HG02642 (cell line): ENCODE measurements at regions not wholly inside any gene's neighbourhood (a gene's known extent, or its start where the extent isn't known, plus 50 kb on each side); places are given as distances from the start of the nearest gene placed in this dataset.

ENCODE experiments used
- ATAC-seq: cut with Tn5 transposase; IDR thresholded peaks from one replicate; pipeline ENCODE4 v1.9.1; 2021; ENCODE audit warnings: mild to moderate bottlenecking; ENCODE audit not compliant: unreplicated experiment, poor library complexity

DNA sequence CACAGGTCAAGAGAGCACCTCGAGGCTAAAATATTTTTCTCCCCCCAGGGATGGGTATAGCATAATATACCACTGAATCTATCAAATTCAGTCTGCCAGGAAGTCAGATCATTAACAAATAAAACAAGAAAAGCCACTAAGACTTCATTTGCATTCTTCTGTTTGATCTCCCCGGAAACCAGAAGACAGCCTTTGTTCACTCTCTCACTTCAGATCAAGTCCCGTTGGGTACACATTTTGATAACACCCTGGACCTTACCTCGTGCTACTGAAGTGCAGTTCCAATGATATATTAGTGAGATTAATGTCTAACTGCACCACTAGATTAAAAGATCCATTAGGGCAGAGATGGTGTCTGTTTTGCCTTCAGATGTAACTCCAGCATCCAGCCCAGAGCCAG is 157.7 kb upstream of the B3GAT2 start:
- ATAC-seq = no peak

DNA sequence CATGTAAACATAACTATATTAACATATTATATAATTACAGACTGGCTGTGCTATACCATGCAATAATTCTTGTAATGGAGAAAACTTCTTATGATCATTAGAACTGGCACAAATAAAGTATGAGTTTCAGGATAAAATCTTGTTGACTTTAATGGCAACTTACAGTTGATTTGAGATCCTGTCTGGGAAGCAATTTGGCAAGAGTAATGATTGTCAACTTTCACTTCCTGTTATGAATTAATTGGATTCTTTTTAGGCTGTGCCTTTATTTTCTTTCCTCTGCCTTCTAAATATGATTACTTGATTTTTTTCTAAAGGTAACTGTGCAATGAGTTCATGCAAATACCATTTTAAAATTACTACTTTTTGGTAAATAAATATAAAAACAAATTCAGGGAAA is 158.1 kb upstream of the B3GAT2 start:
- no peak for ATAC-seq

DNA sequence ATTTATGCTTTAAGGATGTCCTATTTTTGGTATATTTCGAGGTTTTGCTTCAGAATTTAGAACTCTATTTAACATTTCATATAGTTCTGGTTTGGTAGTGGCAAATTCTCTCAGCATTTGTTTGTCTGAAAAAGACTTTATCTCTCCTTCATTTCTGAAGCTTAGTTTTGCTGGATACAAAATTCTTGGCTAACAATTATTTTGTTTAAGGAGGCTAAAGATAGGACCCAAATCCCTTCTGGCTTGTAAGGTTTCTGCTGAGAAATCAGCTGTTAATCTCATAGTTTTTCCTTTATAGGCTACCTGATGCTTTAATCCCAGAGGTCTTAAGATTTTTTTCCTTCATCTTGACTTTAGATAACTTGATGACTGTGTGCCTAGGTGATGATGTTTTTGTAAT is 162.7 kb upstream of the B3GAT2 start:
- ATAC-seq = no peak

DNA sequence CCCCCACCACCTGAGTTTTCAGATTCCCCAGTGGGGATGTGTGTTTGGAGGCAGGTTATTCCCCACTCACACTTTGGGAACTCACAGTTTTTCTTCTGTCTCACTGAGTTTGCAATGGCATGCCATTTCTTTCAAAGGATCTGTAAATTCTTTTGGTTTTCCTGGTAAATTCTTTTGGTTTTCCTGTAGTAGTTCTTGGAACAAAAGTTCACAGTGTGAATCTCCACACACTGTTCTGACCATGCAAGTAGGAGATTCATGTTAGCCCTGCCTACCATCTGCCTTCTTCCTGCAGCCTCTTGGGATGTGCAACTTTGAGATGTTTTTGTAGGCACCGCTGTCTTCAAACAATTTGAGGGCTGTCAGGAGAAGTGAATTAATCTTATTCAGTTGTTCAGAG is 165.6 kb upstream of the OGFRL1 start:
- ATAC-seq = no peak

DNA sequence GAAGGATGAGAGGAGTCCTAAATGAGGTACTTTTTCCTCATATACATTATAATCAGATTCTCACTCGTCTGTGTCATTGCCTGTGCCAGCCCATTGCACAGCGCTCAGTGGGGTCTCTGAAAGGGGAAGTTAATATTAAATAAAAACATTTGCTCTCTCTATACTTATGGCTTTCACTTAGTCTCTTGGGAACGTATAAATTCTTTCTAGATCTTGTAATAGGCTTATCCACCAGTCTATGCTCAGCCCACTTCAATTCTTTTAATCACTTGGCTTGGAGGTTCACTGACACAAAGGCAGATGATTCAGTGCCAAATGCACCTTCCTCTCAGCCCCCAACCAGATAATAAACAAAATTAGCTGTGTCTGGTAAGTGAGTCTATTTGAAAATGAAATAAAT is 164.3 kb upstream of the OGFRL1 start:
- no peak for ATAC-seq

DNA sequence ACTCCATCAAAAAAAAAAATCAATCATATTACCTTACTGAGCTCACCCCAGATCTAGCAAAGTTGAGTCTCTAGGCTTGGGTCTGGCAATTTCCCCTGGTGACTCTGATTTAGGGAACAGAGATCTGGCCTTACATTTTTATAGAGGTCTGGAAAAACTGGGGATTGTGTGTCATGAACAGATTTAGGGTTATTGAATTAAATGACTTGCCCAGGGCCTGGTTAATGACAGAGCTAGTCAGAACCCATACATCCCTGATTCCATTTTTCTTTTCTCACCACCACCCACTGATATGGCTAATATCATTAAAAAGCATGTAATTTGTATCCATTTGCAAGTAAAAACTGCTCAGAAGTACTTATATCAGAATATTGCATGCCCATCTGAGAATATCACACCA is 163.4 kb upstream of the OGFRL1 start:
- no peak for ATAC-seq

DNA sequence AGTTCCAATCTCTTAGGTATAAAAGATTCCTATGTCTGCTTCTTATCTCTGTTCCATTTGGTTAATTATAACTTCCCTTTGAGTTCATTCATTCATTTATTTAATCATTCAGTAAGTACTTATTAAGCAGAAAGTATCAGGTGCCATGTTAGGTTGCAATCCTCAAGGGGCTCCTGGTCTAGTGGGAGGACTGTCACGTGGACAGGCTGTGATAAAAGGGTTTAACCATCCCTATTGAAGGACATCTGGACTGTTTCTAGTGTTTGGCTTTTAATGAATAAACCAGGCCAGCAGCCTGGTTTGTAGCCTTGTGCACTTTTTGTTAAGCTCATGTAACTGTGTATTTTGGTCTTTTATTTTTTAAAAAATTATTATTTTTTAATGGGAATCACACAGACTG is 162.1 kb upstream of the OGFRL1 start:
- no peak for ATAC-seq

DNA sequence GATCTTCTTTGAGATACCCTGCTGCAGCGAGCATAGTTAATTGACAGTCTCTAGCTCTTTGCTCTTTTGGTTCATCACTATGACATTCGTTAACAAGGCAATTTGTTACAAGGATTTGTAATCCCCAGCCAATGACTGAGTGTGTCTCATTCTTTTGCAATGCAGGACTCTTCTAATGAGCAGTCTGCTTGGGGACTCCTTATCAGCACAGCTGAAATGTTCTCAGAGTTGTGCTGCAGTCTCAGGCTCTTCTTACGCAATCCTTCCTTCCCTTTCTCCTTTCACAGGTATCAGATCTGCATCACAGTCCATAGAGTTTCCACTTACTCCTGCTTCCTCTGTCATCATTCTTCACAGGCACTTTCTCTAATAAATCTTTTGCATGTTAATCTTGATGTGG is 161.2 kb upstream of the OGFRL1 start:
- no peak for ATAC-seq

DNA sequence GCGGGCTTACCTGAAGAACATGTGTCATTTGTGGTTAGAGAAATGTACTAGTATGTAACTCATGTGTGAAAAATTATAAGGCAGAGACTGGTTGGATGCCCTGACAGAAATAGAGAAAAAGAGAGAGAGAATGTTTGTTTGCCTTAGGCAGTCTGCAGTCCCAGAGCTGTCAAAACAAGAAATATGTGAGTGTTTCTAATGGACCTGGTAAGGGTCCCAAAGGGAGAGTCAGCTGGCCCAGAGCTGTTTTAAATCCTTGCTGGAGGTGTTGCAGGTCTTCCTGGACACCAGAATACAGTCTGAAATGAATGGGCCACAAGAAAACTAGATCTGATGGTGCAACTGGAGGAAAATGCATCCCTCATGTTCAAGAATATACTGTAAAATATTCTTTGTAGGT is 158.3 kb upstream of the OGFRL1 start:
- ATAC-seq = no peak

DNA sequence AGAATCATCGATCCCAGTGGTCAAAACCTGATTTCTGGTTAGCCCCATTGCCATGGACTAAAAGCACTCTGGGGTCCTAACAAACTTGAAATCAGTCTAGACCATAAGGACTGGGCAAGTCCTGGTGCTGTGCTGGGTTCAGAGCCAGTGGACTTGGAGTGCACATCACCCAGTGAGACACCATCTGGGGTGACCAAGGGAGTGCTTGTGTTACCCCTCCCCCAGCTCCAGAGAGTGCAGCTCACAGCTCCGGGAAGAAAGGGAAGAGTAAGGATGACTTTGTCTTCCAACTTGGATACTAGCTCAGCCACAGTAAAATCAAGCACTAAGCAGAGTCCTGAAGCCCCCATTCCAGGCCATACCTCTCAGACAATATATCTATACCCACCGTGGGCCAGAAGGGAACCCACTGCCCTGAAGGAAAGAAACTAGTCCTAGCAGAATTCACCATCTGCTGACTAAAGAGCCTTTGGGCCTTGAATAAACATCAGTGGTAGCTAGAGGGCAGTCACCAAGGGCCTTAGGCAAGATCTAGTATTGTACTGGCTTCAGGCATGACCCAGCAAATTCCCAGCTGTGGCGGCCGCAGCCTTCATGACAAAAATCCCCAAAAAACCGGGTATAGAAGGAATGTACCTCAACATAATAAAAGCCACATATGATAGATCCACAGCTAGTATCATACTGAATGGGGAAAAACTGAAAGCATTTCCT is 153.5 kb upstream of the OGFRL1 start:
- ATAC-seq = no peak

DNA sequence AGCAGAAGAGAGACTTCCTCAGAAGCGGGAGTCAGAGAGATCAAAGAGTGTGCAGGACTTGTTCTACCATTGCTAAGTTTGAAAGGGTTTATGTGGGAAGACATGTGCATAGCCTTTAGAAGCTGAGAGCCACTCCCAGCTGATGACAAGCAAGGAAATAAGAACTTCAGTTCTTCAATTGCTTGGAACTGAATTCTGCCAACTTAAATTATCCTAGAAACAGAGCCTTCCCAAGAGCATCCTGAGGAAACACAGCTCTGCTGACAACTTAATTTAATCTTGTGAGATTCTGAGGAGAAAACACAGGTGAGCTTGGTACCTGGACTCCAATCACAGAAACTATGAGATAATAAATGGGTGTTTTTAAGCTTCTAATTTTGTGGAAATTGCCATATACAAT is 150.6 kb upstream of the OGFRL1 start:
- no peak for ATAC-seq

DNA sequence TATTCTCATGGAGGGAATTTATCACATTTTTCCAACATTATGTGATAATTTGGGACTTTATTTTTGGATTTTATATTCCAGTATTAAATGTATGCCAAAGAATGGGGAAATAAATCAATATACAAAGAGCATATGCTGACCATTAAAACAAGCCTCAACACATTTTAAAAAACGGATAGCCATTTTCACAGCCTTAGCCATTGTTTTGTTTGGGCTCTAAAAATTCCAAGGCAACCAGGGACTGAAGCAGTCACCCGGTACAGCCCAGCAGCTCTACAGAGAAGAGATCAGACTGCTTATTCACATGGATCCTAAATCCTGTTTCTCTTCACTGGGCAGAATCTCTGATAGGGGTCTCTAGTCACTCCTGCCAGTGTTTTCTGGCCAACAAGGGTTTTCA is 150.2 kb upstream of the OGFRL1 start:
- no peak for ATAC-seq

DNA sequence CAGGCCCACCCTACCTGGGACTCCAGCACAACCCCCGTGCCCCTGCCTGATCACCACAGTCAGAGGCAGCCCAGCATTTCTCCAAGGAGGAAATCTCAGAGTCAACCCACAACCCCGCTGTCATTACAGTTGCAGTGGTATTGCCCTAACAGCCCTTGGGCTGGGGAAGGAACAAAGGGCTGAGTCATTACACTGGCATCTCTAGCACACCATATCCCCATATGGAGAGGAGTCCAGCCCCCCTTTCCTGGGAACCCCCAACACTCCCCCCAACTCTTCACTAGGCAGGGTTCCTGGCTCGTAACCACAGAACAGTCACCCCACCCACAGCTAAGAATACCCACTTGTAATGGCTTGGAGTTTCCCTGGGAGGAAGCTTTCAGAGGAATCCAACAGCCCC is 149.4 kb upstream of the OGFRL1 start:
- ATAC-seq = no peak

DNA sequence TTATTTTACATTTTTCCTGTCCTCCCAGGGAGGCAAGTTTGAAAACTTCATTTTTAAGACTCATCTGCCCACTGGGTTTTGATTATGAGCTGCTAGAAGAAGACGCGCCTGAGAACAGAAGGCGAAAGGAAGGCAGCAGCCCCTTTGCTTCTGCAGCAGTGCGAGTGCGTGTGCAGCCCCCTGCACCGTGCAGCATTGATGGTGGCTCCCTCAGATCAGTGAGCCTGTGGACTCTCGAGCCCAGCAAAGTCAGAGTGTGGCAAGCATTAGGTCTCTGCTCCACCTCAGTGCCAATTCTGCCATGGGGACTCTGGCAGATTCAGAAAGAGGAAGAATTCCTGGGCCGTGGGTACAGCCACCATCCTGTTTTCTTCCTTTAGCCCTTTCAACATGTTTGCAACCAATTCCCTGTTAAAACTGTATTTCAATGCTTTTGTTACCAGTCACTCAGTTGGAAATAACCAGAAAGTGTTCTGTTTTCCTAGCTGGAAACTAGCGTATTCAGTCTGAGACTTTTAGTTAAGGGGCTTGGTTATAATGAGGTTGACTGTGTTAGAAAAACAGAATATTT is 134.8 kb upstream of the OGFRL1 start:
- no peak for ATAC-seq

DNA sequence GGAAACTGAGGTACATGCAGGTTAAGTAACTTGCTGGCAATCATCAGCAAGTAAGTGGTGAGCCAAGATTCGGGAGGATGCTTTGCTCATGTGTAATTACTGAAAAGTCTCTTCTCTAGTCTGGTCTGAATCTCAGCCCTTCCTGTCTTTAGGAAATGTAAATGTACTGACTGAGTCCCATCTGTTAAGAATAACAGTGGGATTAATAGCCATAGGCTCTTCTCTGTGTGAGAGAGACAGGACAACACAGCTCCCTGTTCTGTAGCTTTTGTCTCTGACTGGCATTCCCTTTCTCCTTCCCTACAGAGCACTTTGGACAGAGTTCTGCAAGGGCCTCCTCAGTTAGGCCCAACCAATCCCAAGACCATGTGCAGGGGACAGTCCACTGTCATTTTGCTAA is 131.3 kb upstream of the OGFRL1 start:
- ATAC-seq = no peak

DNA sequence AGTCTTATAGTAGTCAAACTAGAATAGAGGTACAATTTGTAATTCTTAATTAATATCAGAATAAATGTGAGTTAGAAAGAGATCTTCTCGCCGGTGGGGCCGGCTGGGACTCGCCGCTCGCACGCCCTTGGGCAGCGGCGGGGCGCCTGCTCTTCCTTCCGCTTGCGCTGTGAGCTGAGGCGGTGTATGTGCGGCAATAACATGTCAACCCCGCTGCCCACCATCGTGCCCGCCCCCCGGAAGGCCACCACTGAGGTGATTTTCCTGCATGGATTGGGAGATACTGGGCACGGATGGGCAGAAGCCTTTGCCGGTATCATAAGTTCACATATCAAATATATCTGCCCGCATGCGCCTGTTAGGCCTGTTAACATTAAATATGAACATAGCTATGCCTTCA is 123.7 kb upstream of the OGFRL1 start:
- ATAC-seq = no peak

DNA sequence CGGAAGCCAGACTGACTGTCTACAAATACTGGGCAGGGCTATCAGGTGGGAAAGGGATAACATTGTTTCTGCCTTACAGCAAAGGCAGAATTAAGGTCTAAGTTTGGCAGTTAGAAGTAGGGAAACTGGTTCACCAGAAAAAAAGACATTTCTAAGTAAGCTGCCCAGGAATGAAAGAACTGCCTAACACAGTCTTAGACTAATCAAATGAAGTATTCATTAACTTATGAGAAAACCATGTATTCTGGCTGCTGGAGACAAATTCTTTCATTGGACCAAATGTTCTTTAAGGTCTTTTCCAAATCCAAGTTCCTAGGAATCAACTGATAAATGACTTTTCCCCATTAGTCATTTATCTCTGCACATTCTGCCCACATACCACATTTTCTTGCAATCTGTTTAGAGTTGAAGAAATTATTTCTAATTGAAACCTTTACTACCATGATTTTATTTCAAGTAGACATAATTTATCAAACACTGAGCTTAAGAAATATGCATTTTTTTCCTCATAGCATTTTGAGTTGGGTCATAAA is 120.3 kb upstream of the OGFRL1 start:
- no peak for ATAC-seq

DNA sequence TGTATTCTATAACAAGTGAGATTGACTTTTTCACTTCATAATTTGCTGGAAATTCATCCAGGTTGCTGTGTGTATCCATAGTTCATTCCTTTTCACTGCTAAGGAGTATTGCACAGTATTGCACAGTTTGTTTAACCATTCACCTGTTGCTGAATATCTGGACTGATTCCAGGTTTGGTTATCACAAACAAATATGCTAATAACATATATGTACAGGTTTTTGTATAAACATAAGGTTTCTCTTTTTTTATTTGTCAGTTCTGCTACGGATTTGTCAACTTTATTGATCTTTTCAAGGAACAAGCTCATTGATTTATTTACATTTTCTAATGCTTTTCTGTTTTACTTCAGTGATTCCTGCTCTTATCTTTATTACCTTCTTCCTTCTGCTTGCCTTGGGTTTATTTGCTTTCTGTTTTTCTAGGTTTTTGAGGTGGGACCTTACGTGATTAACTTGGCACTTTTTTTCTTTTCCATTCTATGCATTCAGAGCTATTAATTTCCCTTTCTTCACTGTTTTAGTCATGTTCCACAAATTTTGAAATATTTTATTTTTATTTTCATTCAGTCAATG is 117.0 kb upstream of the OGFRL1 start:
- ATAC-seq = no peak

DNA sequence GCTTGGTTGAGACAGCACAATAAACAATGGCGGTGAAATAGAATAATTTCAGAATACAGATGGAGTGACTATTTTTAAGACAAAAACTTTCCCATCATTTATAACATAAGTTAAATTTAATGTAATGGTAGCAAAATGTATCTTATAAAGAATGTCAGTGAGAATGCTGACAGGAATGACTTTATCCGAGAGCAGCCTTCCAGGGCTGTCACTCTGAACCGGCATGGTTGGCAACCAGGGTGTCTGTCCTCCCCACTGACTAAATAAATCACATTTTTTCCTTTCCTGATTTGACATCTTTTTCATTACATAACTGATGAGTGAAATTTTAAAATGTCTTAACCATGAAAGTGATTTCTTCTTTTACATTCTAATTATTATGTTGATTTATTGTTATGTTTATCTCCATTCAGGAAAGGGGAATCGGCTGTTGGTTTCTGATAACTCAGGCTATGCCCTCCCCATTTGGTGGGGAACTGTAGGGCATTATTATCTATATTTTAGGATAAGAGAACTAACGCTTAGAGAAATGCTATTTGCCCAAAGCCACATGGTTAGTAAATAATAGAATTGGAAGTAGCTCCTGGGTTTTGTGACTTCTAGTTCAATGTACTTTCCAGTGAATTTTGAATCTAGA is 109.2 kb upstream of the OGFRL1 start:
- ATAC-seq = no peak

DNA sequence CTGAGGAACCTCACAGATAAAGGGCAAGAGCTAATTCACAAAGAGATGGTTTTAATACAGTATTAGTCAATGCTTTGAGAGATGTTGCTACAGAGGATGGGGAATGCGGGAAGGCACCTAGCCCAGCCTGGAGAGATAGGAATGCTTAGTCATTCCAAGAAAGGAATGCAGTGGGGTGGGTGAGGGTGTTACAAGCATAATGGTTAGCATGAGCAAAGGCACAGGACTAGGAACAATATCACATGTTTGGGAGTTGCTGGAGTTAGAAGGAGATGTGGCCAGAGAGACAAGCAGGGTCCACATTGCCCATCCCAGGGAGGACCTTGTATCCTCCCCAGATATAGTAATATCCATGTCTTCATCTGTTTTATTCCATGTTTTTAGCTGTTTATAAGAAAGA is 107.0 kb upstream of the OGFRL1 start:
- ATAC-seq = no peak

DNA sequence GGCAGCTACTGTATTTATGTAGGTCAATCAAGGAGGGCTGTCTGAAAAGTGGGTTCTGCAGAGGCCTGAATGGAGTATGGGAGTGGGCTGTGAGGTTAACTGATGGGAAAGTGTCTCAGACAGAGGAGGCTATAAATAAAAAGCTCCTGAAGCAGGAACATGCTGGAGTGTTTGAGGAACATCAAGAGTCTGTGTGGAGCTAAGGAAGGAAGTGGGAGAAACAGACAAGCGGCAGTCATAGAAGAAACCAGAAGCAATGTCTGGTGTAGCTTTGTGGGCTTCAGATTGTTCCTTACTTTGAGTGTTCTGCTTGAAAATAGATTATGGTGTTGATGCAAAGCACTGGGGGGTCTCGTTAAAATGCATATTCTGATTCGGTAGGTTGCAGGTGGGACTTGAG is 101.5 kb upstream of the OGFRL1 start:
- ATAC-seq = no peak

DNA sequence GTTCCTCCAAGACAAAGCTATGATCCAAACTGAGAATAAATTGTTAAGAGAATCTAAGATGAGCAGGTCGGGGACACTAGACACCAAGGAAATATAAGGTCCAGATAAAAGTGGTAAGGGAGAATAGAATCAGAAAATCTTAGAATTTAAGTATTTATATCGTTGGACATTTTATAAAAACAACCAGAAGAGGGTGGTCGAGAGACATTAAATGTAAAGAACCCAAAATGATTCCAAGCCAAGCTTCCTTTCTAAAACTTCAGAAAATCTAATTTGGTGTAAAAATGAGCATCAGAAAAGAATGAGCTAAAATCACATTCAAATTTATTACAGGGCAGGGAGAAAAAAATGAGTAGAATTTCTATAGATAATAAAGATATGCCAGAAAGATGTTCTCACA is 97.8 kb upstream of the OGFRL1 start:
- no peak for ATAC-seq
